Sigmoid colon (tissue), 6 donors: ENCODE measurements at regions not wholly inside any gene's neighbourhood (a gene's known extent, or its start where the extent isn't known, plus 50 kb on each side); places are given as distances from the start of the nearest gene placed in this dataset.

ENCODE experiments used
- DNase-seq: peaks from one replicate; pipeline ENCODE4 v3.0.0-alpha.2; 2019
- H3K27ac ChIP-seq, 4 donors: fragments of 200-600 bp; sonication (generic); one replicate each; pipeline ENCODE4 v1.5.1; 2016 to 2019; ENCODE audit warnings: mild to moderate bottlenecking in 1 of 4
- H3K27me3 ChIP-seq, 3 donors: fragments of 200-600 bp; sonication (generic); one replicate each; pipeline ENCODE4 v1.5.1; 2019; ENCODE audit warnings: mild to moderate bottlenecking in 1 of 3
- H3K36me3 ChIP-seq, 4 donors: fragments of 200-600 bp; sonication (generic); one replicate each; pipeline ENCODE4 v1.5.1; 2016 to 2019
- H3K4me1 ChIP-seq, 4 donors: fragments of 200-600 bp; sonication (generic); one replicate each; pipeline ENCODE4 v1.5.1; 2017 to 2019
- H3K4me3 ChIP-seq, 4 donors: fragments of 200-600 bp; sonication (generic); one replicate each; pipeline ENCODE4 v1.5.1; 2017 to 2019; ENCODE audit warnings: mild to moderate bottlenecking in 2 of 4, moderate library complexity in 1 of 4
- H3K9me3 ChIP-seq, 4 donors: fragments of 200-600 bp in 3 of 4; sonication (generic) in 3 of 4; one replicate each; pipeline versions ENCODE4 v1.5.1 to v1.6.1; 2013 to 2019
- EP300 ChIP-seq, 4 donors: sonication (generic); formaldehyde crosslinking; IDR thresholded peaks; one replicate each; pipeline ENCODE4 v1.6.1; 2017; ENCODE audit warnings: antibody characterized with exemption in 4 of 4
- POLR2A ChIP-seq, 2 donors: fragments of 450-650 bp; IDR thresholded peaks; one replicate each; pipeline ENCODE4 v1.6.1; 2016; ENCODE audit warnings: antibody characterized with exemption in 2 of 2, mild to moderate bottlenecking in 2 of 2, moderate library complexity in 2 of 2
- POLR2AphosphoS5 ChIP-seq, 4 donors: sonication (generic); formaldehyde crosslinking; IDR thresholded peaks; one replicate each; pipeline ENCODE4 v1.6.1; 2017; ENCODE audit warnings: antibody characterized with exemption in 4 of 4
- WGBS, 2 donors: extraction: QIAGEN DNeasy Blood & Tissue Kit; methylation state at CpG; one replicate each; pipeline ENCODE4 v1.1.7; 2013; 5-methylcytosine and 5-hydroxymethylcytosine counted together
- intact Hi-C: fragments of 100-400 bp; cut with DNase I; formaldehyde crosslinking; loops from one replicate; pipeline ENCODE4 v1.15.1; 2023
- TF ChIP-seq, protein P1 (sequence below), 4 experiments: fragments of 450-650 bp in 3 of 4; fragments of 200-600 bp in 1 of 4; IDR thresholded peaks; one replicate each; pipeline ENCODE4 v1.5.1; 2016 to 2019; ENCODE audit warnings: antibody characterized with exemption in 4 of 4, mild to moderate bottlenecking in 3 of 4, moderate library complexity in 2 of 4
- donor health status: healthy with polysubstance abuse.
- donor health status: healthy.

- intact Hi-C loops = no loop called here
- Histone ChIP-seq H3K36me3 (no peaks in the 10 kb centered on the region), H3K27ac (no peak overlapping the region), H3K4me3 (no peak overlapping the region), H3K4me1 (peaks cover 0 to 23% (median 10%) of the 10 kb centered on the region in 4 donors), H3K27me3 (no peaks in the 10 kb centered on the region), H3K9me3 (no peaks in the 10 kb centered on the region)
- WGBS, 2 donors = 77 to 86% methylated on average over 4 of the region's 4 CpGs
- DNase-seq = no peak
- TF ChIP-seq POLR2A (IDR thresholded peaks at IDR 0.05) (no peak), POLR2AphosphoS5 (IDR thresholded peaks at IDR 0.05) (no peak), EP300 (IDR thresholded peaks at IDR 0.05) (no peak)
- TF ChIP-seq, protein P1, sequence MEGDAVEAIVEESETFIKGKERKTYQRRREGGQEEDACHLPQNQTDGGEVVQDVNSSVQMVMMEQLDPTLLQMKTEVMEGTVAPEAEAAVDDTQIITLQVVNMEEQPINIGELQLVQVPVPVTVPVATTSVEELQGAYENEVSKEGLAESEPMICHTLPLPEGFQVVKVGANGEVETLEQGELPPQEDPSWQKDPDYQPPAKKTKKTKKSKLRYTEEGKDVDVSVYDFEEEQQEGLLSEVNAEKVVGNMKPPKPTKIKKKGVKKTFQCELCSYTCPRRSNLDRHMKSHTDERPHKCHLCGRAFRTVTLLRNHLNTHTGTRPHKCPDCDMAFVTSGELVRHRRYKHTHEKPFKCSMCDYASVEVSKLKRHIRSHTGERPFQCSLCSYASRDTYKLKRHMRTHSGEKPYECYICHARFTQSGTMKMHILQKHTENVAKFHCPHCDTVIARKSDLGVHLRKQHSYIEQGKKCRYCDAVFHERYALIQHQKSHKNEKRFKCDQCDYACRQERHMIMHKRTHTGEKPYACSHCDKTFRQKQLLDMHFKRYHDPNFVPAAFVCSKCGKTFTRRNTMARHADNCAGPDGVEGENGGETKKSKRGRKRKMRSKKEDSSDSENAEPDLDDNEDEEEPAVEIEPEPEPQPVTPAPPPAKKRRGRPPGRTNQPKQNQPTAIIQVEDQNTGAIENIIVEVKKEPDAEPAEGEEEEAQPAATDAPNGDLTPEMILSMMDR (IDR thresholded peaks at IDR 0.05) = no peak
Observed at GRCh38 chr9:89780959-89781358, 176.1 kb downstream of the GADD45G start.

- H3K4me3 ChIP-seq = no peak overlapping the region
- intact Hi-C loops = no loop called here
- WGBS, 2 donors = 54 to 83% methylated on average over 5 of the region's 5 CpGs
- H3K4me1 ChIP-seq = peaks cover 0 to 23% (median 10%) of the 10 kb centered on the region in 4 donors
- H3K9me3 ChIP-seq = no peaks in the 10 kb centered on the region
- TF ChIP-seq POLR2AphosphoS5 (IDR thresholded peaks at IDR 0.05) = no peak
- no peak for TF ChIP-seq POLR2A (IDR thresholded peaks at IDR 0.05)
- TF ChIP-seq, protein P1 (IDR thresholded peaks at IDR 0.05) = no peak
- TF ChIP-seq EP300 (IDR thresholded peaks at IDR 0.05) = no peak
- H3K36me3 ChIP-seq = no peaks in the 10 kb centered on the region
- no peak for DNase-seq
- H3K27ac ChIP-seq = no peak overlapping the region
- no peaks in the 10 kb centered on the region for H3K27me3 ChIP-seq
Observed at GRCh38 chr9:89781838-89782540, 177.2 kb downstream of the GADD45G start.

GRCh38 chr9:89786655-89787054, 181.8 kb downstream of the GADD45G start:
- Histone ChIP-seq H3K27me3 (no peaks in the 10 kb centered on the region), H3K4me1 (peaks cover 0 to under 1% (median under 1%) of the 10 kb centered on the region in 4 donors), H3K27ac (no peak overlapping the region), H3K4me3 (no peak overlapping the region), H3K9me3 (no peaks in the 10 kb centered on the region), H3K36me3 (no peaks in the 10 kb centered on the region)
- no peak for DNase-seq
- intact Hi-C loops = no loop called here
- TF ChIP-seq EP300 (IDR thresholded peaks at IDR 0.05) (no peak), POLR2A (IDR thresholded peaks at IDR 0.05) (no peak), POLR2AphosphoS5 (IDR thresholded peaks at IDR 0.05) (no peak)
- TF ChIP-seq, protein P1 (IDR thresholded peaks at IDR 0.05) = no peak
- 6 to 16% methylated on average over 1 of the region's 1 CpG for WGBS, 2 donors

- intact Hi-C loops = no loop called here
- no peaks in the 10 kb centered on the region for H3K36me3 ChIP-seq
- no peaks in the 10 kb centered on the region for H3K4me1 ChIP-seq
- H3K27me3 ChIP-seq = no peaks in the 10 kb centered on the region
- H3K27ac ChIP-seq = no peak overlapping the region
- no peak for DNase-seq
- H3K9me3 ChIP-seq = no peaks in the 10 kb centered on the region
- no peak for TF ChIP-seq POLR2AphosphoS5 (IDR thresholded peaks at IDR 0.05)
- TF ChIP-seq, protein P1 (IDR thresholded peaks at IDR 0.05) = no peak
- TF ChIP-seq POLR2A (IDR thresholded peaks at IDR 0.05) = no peak
- TF ChIP-seq EP300 (IDR thresholded peaks at IDR 0.05) = no peak
- no peak overlapping the region for H3K4me3 ChIP-seq
Observed at GRCh38 chr9:89787595-89787994, 182.8 kb downstream of the GADD45G start.

DNA sequence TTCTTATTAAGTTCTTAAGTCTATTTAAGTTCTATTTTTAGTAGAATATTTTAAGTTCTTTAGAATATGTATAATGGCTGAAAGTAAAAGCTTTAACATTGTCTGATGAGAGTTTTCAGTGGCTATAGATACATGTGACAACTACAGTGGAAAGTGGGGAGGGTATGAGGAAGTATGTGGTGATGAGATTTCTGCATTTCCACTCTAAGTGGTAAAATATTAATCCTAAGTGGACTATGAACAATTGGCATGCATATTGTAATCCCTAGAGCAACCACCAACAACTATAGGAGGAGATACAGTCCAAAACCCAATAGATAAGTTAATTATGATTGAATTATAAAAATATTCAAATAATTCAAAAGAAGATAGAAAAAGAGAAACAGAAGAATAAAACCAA, 183.6 kb downstream of the GADD45G start:
- TF ChIP-seq EP300 (IDR thresholded peaks at IDR 0.05) (no peak), POLR2A (IDR thresholded peaks at IDR 0.05) (no peak), POLR2AphosphoS5 (IDR thresholded peaks at IDR 0.05) (no peak)
- TF ChIP-seq, protein P1 (IDR thresholded peaks at IDR 0.05) = no peak
- intact Hi-C loops = no loop called here

More for the DNA sequence above, 183.6 kb downstream of the GADD45G start:
- Histone ChIP-seq H3K27ac (no peak overlapping the region), H3K4me3 (no peak overlapping the region), H3K4me1 (no peaks in the 10 kb centered on the region), H3K9me3 (no peaks in the 10 kb centered on the region), H3K27me3 (no peaks in the 10 kb centered on the region), H3K36me3 (no peaks in the 10 kb centered on the region)
- DNase-seq = no peak
